SU-DHL-6 (cell line): ENCODE measurements at regions not wholly inside any gene's neighbourhood (a gene's known extent, or its start where the extent isn't known, plus 50 kb on each side); places are given as distances from the start of the nearest gene placed in this dataset.

ENCODE experiments used
- CTCF ChIP-seq: fragments of 200-600 bp; sonication (generic); IDR thresholded peaks from one replicate; pipeline ENCODE4 v1.5.1; 2017; ENCODE audit warnings: antibody characterized with exemption, mild to moderate bottlenecking, low read length, moderate library complexity; ENCODE audit not compliant: insufficient read depth, poor library complexity, severe bottlenecking
- EZH2phosphoT487 ChIP-seq: fragments of 200-600 bp; sonication (generic), shearing (Covaris generic); conservative IDR thresholded peaks from 2 replicates; pipeline ENCODE4 v1.6.1; 2018; ENCODE audit warnings: mild to moderate bottlenecking, antibody characterized with exemption, low read length, moderate library complexity, mixed read lengths

GRCh38 chr2:769771-770170 is 92.6 kb upstream of the TMEM18 start:
- TF ChIP-seq CTCF (no peak), EZH2phosphoT487 (no peak)
